ENCODE measurements at regions not wholly inside any gene's neighbourhood (a gene's known extent, or its start where the extent isn't known, plus 50 kb on each side); places are given as distances from the start of the nearest gene placed in this dataset.
"Not testable (repeated sequence)": the region's sequence is repeated elsewhere in the genome, so short reads cannot be mapped to it uniquely, and the experiment has no call there.

GRCh38 chr4:78660559-78660958, 109.0 kb downstream of the ANXA3 start:
- no peak for DNase-seq

GRCh38 chr4:78661086-78661690, 109.6 kb downstream of the ANXA3 start:
- DNase-seq = no peak

DNA sequence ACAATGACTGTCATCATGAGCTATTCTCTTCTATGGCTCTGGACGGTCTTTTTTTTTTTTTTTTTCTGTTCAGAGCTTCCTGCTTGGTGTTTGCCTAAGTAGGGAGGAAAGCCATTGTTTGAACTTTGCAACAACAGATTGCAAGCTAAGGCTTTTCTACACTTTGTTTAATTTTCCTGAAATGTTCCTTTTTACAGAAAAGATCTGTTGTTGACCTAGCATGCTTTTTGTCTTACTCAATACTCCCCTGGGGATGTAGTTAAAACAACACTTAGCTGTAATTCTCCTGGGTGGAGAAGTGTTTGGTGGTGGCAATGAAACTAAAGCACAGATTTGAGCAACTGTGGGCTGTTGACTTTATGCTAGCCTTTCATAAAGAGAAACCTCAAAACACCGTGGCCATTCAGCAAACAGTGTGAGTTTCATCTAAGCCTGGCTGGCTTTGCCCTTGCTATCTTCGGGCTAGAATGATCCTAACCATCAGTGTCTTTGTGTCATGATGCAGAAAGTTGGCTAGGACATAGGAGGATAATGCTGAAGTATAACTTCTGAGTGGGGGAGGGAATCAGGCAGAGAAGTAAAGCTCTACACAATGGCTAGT, 110.5 kb downstream of the ANXA3 start:
- DNase-seq = no peak

DNA sequence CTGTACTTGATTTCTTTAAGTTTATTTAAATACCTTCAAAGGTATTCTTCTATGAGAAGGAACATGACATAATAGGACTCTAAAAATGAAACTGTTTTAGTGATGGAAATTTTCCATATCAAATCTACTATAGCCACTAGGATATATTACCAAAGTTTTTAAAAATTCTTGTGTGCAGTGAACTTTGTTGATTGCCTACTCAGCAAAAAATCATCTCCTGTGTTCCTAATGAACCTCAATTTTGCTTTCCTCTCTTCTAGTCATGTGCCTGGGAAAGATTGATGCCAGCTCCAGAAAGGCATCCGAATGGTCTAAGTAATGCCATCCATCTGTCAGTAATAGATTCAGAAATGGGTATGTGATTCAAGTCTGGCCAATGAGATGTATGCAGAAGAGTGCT, 111.1 kb downstream of the ANXA3 start:
- DNase-seq = no peak

DNA sequence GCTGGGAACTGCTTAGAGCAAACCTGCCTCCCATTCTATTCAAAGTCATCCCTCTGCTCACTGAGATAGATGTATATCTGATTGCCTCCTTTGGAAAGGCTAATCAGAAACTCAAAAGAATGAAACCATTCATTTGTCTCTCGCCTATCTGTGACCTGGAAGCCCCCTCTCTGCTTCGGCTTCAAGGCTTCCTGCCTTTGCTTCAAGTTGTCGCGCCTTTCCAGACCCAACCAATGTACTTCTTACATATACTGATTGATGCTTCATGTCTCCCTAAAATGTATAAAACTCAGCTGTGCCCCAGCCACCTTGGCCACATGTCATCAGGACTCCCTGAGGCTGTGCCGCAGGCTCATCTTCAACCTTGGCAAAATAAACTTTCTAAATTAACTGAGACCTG, 111.9 kb upstream of the BMP2K start:
- not testable (repeated sequence) for DNase-seq

- no peak for DNase-seq
Observed at GRCh38 chr4:78665216-78665770, 110.9 kb upstream of the BMP2K start.

- DNase-seq = no peak
Observed at GRCh38 chr4:78666830-78667258, 109.3 kb upstream of the BMP2K start.

DNA sequence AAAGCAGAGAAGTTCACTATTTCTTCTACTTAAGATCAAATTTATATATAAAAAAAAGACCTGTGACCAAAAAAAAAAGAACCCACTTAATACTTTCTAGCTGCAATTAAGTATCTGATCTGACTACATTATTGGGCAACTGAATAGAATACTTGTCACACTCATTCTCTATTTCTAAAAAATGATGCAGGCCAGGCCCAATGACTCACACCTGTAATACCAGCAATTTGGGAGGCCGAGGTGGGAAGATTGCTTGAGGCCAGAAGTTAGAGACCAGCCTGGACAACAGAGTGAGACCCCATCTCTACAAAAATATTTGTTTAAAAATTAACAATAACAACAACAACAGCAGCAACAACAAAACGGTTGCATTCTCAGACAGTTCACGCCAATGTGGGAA, 108.8 kb upstream of the BMP2K start:
- DNase-seq = no peak

DNA sequence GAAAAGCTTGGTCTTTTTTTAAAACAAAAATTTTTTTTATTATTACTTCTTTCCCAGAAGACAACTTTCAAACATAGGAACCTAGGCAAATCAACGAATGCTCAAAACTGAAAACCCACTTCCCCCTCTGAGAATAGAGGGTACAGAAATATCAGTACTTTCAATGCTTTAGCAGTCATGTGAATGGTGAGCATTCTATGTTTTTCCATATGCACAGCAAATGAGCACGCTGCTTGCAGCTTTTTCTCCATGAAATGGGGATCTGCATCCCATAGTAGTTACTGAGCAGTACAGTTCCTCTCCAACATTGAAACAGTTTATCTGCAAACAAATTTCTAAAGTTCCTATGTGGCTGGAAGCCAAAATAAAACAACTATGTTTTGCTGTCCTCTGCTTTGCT, 108.4 kb upstream of the BMP2K start:
- no peak for DNase-seq

DNA sequence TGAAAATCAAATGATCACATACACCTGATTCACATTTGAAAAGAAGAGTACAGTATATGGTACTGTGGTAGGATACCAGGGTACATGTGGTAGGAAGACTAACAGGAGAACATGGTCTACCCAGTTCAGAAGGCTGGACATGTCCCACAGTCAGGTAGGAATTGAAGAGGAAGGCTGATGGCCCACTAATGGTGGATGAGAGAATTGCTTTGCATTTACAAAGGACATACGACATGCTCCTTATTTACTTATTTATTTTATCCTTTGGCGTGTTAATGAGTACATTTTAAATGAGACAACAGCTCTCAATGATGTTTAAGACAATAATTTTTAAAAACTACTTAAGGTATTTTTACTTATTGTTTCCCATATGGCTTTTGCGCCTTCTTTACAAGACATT, 106.7 kb upstream of the BMP2K start:
- DNase-seq = peak in 1 of 2 experiments; percentile 12

DNA sequence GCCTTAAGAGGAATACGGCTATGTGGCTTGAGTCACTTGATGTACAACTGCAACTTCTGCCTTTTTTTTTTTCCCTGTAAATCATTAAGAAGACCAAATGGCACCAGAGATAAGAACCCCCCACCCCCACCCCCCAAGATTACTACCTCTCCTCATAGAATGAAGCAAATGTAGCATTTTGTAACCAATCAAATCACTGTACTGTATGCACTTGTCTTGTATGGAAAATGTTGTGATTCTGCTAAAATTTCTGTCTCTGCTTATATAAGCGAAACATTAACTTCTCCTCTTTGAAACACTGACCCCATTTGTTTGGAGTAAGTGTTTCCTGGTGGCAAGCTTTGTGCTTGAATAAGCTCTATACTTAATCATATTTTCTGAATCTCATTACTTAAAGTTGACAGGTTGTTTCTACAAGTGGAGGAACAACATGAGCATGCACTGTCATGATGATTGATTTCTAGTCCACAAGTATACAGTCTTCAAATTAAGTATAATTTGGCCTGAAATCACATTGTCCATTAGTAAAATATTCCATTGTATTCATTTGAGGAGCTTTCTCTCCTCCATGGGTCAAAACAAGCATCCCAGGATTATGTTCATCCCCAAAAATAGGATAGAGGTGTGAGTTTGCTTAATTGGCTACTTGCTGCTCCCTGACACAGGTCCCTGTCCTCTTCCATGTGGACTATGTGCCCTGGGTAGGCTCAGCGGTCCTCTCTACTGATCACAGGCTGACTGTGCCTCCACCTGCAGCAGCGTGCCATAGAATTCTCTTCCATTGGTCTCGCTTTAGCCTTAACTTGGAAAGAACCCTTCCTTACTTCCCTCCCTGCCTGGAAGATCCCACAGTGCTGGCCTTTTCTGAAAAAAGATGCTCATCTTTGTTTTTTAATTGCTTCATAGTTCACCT, 104.0 kb upstream of the BMP2K start:
- no peak for DNase-seq

DNA sequence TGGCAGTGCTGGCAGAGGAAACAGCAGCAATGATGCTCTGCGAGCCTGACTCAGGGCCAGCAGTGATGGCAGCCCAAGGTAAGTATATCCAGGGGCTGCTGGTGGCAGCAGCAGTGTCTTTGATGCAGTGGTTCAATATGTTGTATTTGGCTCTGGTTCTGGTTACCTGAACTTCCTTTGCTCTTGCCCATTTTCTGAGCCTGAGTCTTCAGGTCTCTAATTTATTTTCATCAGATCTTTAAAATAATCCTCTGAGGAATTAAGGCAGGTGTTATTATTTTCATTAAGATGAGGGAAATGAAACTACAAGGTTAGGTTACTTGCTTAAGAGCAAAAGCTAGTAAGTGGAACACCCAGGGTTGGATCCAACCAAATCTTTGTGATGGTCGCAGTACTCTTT, 102.8 kb upstream of the BMP2K start:
- no peak for DNase-seq

DNA sequence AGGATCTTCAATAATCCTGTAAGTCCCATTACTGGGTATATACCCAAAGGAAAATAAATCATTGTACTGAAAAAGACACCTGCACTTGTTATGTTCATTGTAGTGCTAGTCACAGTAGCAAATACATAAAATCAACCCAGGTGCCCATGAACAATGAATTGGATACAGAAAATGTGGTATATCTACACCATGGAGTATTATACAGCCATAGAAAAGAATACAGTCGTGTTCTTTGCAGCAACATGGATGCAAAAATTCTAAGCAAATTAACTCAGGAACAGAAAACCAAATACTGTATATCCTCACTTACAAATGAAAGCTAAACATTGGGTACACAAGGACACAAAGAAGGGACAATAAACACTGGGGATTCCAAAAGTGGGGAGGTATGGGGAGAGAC, 100.8 kb upstream of the BMP2K start:
- no peak for DNase-seq

GRCh38 chr4:78682070-78682469, 94.1 kb upstream of the BMP2K start:
- DNase-seq = no peak

GRCh38 chr4:78683352-78683751, 92.8 kb upstream of the BMP2K start:
- DNase-seq = no peak

- DNase-seq = no peak
Observed at GRCh38 chr4:78684325-78685079, 91.6 kb upstream of the BMP2K start.

- DNase-seq = no peak
Observed at GRCh38 chr4:78687818-78688217, 88.3 kb upstream of the BMP2K start.

GRCh38 chr4:78688366-78688765, 87.8 kb upstream of the BMP2K start:
- DNase-seq = no peak

- no peak for DNase-seq
Observed at GRCh38 chr4:78689261-78689660, 86.9 kb upstream of the BMP2K start.

- no peak for DNase-seq
Observed at GRCh38 chr4:78689700-78690323, 86.3 kb upstream of the BMP2K start.

DNA sequence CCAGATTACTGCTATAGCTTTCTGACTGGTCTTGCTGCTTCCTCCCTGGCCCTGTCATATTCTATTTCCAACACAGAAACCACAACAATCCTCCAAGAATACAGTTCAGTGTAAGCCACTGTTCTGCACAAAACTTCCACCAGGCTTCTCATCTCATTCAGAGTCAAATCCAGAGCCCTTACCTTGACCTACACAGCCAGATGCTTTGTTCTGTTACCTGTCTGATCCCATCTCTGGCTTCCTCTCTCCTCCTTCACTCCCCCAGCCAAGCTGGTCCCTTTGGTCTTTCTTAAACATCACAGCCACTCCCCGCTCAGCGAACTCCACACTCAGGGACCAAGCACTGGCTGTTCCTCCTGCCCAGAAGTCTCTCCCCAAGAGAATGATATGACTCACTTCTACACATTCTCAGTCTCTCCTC, 84.8 kb upstream of the BMP2K start:
- no peak for DNase-seq
